GM12891 (cell line): ENCODE measurements at regions not wholly inside any gene's neighbourhood (a gene's known extent, or its start where the extent isn't known, plus 50 kb on each side); places are given as distances from the start of the nearest gene placed in this dataset.

ENCODE experiments used
- POLR2A ChIP-seq: IDR thresholded peaks from 2 replicates; pipeline ENCODE4 v1.6.1; 2011; ENCODE audit warnings: low read depth, low read length, control low read depth
- POLR2AphosphoS5 ChIP-seq: IDR thresholded peaks from 2 replicates; pipeline ENCODE4 v1.6.1; 2011; ENCODE audit warnings: low read depth, low read length, control low read depth
- POU2F2 ChIP-seq: IDR thresholded peaks from 2 replicates; pipeline ENCODE4 v1.6.1; 2011; ENCODE audit warnings: low read depth, mild to moderate bottlenecking, control low read depth, low read length, moderate library complexity
- TAF1 ChIP-seq: IDR thresholded peaks from 2 replicates; pipeline ENCODE4 v1.6.1; 2011; ENCODE audit warnings: low read depth, low read length, control low read depth

GRCh38 chr14:86505808-86506207 is 975.9 kb downstream of the FLRT2 start:
- TF ChIP-seq POLR2AphosphoS5 (no peak), POLR2A (no peak), TAF1 (no peak), POU2F2 (no peak)
